OCI-LY3 (cell line): ENCODE measurements at regions not wholly inside any gene's neighbourhood (a gene's known extent, or its start where the extent isn't known, plus 50 kb on each side); places are given as distances from the start of the nearest gene placed in this dataset.

Experiments
- EZH2phosphoT487 ChIP-seq: fragments of 200-600 bp; shearing (Covaris generic); IDR thresholded peaks from 2 replicates; pipeline ENCODE4 v1.6.1; 2018; ENCODE audit warnings: antibody characterized with exemption, mixed run types, low read depth
- TF ChIP-seq, protein P1 (sequence below): fragments of 200-600, 300-600 bp; sonication (generic); IDR thresholded peaks from 2 replicates; pipeline ENCODE4 v1.5.1; 2014; ENCODE audit warnings: antibody characterized with exemption, low read length, low read depth

DNA sequence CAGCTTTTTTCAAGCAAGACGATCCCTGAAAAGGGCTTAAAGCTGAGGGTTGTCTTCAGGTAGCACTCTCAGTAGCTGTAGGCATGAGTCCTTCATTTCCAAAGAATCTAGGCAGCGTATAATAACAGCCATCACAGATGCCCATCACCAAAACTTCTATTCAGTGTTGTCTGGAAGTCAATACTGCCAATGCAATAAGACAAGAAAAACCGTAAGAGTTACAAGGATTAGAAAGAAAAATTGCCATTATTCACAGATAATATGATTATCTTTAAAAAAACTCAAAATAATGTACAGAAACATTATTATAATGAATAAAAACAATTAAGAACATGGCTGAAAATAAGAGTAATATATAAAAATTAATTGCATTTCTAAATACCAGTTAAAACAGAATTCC, 208.2 kb upstream of the ADRA1B start:
- TF ChIP-seq, protein P1, sequence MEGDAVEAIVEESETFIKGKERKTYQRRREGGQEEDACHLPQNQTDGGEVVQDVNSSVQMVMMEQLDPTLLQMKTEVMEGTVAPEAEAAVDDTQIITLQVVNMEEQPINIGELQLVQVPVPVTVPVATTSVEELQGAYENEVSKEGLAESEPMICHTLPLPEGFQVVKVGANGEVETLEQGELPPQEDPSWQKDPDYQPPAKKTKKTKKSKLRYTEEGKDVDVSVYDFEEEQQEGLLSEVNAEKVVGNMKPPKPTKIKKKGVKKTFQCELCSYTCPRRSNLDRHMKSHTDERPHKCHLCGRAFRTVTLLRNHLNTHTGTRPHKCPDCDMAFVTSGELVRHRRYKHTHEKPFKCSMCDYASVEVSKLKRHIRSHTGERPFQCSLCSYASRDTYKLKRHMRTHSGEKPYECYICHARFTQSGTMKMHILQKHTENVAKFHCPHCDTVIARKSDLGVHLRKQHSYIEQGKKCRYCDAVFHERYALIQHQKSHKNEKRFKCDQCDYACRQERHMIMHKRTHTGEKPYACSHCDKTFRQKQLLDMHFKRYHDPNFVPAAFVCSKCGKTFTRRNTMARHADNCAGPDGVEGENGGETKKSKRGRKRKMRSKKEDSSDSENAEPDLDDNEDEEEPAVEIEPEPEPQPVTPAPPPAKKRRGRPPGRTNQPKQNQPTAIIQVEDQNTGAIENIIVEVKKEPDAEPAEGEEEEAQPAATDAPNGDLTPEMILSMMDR: no peak
- no peak for TF ChIP-seq EZH2phosphoT487
